Type B pancreatic cell (in vitro differentiated cells): ENCODE measurements at regions not wholly inside any gene's neighbourhood (a gene's known extent, or its start where the extent isn't known, plus 50 kb on each side); places are given as distances from the start of the nearest gene placed in this dataset.

Source experiments
- DNase-seq: peaks from one replicate; pipeline ENCODE4 v3.0.0; 2021; ENCODE audit warnings: mixed read lengths; ENCODE audit not compliant: unreplicated experiment; ENCODE audit errors: extremely low spot score
- H3K27ac Mint-ChIP-seq: 2 replicates; pipeline ENCODE4 v1.8.0; 2021; ENCODE audit warnings: mild to moderate bottlenecking, mixed read lengths
- H3K27me3 Mint-ChIP-seq: 2 replicates; pipeline ENCODE4 v1.8.0; 2021; ENCODE audit warnings: mixed read lengths
- H3K36me3 Mint-ChIP-seq: 2 replicates; pipeline ENCODE4 v1.8.0; 2021; ENCODE audit warnings: mixed read lengths
- H3K4me1 Mint-ChIP-seq: one replicate; pipeline ENCODE4 v1.8.0; 2021; ENCODE audit warnings: mixed read lengths; ENCODE audit not compliant: unreplicated experiment
- H3K4me3 Mint-ChIP-seq: 2 replicates; pipeline ENCODE4 v1.8.0; 2021; ENCODE audit warnings: mild to moderate bottlenecking, mixed read lengths
- H3K9me3 Mint-ChIP-seq: 2 replicates; pipeline ENCODE4 v1.8.0; 2021; ENCODE audit warnings: mixed read lengths
- TF ChIP-seq, protein P1 (sequence below): fragments of 200-600 bp; sonication (generic); conservative IDR thresholded peaks from 2 replicates; pipeline ENCODE4 v1.5.0; 2021; ENCODE audit warnings: antibody characterized with exemption, mild to moderate bottlenecking

DNA sequence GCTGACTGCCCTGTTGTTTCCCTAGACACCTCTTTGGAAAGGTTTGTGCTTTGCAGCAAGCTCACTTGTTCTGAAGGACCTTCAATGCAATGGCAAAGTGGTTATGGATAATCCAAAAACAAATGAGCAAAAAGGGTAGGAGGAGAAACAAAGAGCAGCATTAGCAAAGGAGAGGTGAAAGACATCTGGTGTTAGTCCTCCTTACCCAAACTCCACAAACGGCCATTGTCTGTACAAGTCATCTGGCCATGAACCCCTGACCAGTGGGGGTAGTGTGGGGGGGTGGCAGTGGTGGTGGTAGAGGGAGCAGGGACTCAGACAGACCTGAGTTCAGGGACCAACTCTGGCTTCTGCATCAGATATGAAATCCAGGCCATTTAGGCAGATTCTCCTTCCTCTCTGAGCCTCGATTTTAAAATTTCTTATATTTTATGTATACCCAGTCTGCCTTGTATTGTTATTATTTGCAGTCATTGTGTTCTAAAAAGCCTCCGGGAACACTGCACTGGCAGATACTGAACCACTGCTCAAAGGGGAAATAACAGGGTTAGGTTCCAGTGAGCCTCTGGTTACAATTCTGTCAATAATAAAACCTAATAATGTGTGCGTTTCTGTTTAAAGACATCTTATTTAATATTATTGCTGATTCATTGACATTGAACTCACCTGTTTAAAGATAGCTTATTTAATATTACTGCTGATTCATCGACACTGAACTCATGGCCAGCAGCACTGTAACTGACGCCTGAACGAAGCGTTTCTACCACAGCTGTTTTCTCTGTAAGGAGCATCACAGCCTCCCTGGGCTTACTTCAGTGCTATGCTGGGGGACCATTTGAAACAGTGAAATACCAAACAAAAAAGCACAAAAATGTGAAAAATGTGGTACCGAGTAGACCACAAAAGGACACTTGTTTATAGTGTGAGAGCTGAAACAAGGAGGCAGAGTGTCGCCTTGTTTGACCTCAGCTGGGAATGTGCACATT is 156.0 kb downstream of the SEC61B start:
- Mint-ChIP-seq H3K27ac (peak overlapping the region; percentile 58), H3K4me1 (peaks cover 10% of the 10 kb centered on the region), H3K36me3 (no peaks in the 10 kb centered on the region), H3K27me3 (peaks cover 5% of the 10 kb centered on the region), H3K4me3 (no peak overlapping the region), H3K9me3 (no peaks in the 10 kb centered on the region)
- TF ChIP-seq, protein P1, sequence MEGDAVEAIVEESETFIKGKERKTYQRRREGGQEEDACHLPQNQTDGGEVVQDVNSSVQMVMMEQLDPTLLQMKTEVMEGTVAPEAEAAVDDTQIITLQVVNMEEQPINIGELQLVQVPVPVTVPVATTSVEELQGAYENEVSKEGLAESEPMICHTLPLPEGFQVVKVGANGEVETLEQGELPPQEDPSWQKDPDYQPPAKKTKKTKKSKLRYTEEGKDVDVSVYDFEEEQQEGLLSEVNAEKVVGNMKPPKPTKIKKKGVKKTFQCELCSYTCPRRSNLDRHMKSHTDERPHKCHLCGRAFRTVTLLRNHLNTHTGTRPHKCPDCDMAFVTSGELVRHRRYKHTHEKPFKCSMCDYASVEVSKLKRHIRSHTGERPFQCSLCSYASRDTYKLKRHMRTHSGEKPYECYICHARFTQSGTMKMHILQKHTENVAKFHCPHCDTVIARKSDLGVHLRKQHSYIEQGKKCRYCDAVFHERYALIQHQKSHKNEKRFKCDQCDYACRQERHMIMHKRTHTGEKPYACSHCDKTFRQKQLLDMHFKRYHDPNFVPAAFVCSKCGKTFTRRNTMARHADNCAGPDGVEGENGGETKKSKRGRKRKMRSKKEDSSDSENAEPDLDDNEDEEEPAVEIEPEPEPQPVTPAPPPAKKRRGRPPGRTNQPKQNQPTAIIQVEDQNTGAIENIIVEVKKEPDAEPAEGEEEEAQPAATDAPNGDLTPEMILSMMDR: no peak
- no peak for DNase-seq

DNA sequence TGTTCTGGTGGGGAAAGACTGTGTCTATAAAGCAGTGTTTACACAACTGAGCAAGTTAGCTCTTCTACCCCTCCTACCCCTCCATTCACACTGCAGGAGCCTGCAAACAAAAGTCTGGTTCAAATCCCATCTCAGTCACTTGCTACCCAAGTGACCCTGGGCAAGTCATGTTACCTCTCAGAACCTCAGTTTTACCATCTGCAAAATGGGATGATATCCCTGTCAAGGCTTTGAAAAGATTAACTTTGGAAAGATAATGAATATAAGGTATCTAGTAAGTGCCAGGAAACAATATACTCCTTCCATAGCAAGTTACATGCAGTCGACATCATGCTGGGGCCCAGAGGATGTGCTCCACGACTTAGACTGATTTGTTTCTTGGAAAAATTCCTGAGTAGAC is 161.5 kb downstream of the SEC61B start:
- DNase-seq: no peak
- H3K9me3 Mint-ChIP-seq: no peaks in the 10 kb centered on the region
- H3K4me3 Mint-ChIP-seq: no peak overlapping the region
- no peaks in the 10 kb centered on the region for H3K27me3 Mint-ChIP-seq
- no peaks in the 10 kb centered on the region for H3K36me3 Mint-ChIP-seq
- H3K27ac Mint-ChIP-seq: no peak overlapping the region
- H3K4me1 Mint-ChIP-seq: peaks cover 5% of the 10 kb centered on the region
- TF ChIP-seq, protein P1: no peak

DNA sequence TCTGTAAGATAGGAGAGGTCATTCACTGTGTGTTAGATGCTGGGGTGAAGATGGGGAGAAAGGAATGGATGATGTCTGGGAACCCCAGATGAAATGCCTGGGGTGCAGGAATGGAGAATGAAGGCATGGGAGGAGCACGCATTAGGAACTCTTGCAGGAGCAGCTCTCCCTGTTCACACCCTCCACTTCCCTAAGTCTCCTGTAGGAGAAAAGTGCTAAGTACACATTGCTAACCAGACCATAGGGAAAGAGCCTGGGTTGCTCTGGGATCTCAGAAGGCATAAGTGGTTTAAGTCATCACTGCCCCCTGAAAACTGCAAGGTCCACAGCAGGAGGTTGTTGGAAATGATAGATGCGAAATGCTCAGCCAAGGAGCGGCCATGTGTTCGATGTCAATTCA is 163.1 kb downstream of the SEC61B start:
- no peak overlapping the region for H3K27ac Mint-ChIP-seq
- H3K27me3 Mint-ChIP-seq: no peaks in the 10 kb centered on the region
- H3K4me1 Mint-ChIP-seq: no peaks in the 10 kb centered on the region
- H3K9me3 Mint-ChIP-seq: no peaks in the 10 kb centered on the region
- H3K4me3 Mint-ChIP-seq: no peak overlapping the region
- TF ChIP-seq, protein P1: peak; percentile 19
- no peak for DNase-seq
- H3K36me3 Mint-ChIP-seq: no peaks in the 10 kb centered on the region

DNA sequence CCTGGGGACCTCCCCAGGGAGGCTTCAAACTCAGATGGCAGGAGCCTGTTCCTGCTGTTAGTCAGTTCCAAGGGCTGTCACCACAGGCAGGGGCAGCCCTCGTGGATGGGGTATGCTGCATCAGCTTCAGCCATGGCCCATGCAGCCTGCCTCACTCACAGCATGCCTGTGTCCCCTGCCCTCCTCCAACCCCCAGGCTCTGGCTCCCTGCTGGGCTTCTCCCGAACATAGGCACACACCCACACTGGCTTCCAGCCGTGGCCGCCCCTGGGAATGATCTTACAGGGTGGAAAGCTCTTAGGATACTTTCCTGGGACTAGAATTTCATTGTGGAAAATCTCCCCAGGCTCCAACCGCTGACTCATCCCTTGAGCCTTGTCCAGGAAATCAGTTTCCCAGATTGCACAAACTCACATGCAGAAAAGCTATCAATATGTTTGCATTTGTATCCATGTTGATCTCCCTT is 163.8 kb downstream of the SEC61B start:
- no peaks in the 10 kb centered on the region for H3K4me1 Mint-ChIP-seq
- no peak overlapping the region for H3K27ac Mint-ChIP-seq
- no peaks in the 10 kb centered on the region for H3K27me3 Mint-ChIP-seq
- no peak for DNase-seq
- TF ChIP-seq, protein P1: no peak
- no peaks in the 10 kb centered on the region for H3K9me3 Mint-ChIP-seq
- no peak overlapping the region for H3K4me3 Mint-ChIP-seq
- no peaks in the 10 kb centered on the region for H3K36me3 Mint-ChIP-seq

DNA sequence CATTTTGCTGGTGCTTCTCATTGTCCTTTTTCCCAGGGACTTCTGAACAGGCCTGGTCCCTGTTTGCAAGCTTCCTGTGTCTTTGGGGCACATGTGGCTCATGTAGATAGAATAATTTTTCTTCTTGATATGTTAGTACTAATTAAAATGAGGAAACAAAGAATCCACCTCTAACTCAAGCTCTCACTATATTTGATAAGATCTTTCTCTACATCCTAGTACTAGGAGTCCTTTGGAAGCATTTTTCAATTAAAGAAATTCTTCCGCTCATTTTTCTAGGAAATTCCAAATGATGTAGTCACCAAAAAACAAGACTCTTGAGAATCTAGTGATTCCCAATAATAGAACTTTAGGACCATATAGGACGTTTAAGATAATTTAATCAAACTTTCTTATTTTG is 165.3 kb downstream of the SEC61B start:
- Mint-ChIP-seq H3K27me3 (no peaks in the 10 kb centered on the region), H3K36me3 (no peaks in the 10 kb centered on the region), H3K4me1 (no peaks in the 10 kb centered on the region), H3K27ac (no peak overlapping the region), H3K4me3 (no peak overlapping the region), H3K9me3 (no peaks in the 10 kb centered on the region)
- TF ChIP-seq, protein P1: no peak
- no peak for DNase-seq
